Heart right ventricle (tissue), 16 donors: ENCODE measurements at regions not wholly inside any gene's neighbourhood (a gene's known extent, or its start where the extent isn't known, plus 50 kb on each side); places are given as distances from the start of the nearest gene placed in this dataset.

Source experiments
- ATAC-seq, 8 donors: fragments of 200-7000 bp; cut with Tn5 transposase; one replicate each; pipeline ENCODE4 v1.9.1; 2020; ENCODE audit warnings: mild to moderate bottlenecking in 8 of 8, moderate library complexity in 8 of 8, moderate number of reproducible peaks in 1 of 8
- DNase-seq, 2 donors: peaks; one replicate each; pipeline ENCODE4 v3.0.0-alpha.2; 2020
- H3K27ac ChIP-seq, 10 donors: fragments of 200-600 bp; sonication (generic) in 2 of 10; one replicate each; pipeline versions ENCODE4 v1.5.0 to v1.8.0; 2020 to 2022; ENCODE audit warnings: mild to moderate bottlenecking in 3 of 10
- H3K27me3 ChIP-seq, 7 donors: fragments of 200-600 bp; one replicate each; pipeline ENCODE4 v1.8.0; 2021 to 2022; ENCODE audit warnings: mild to moderate bottlenecking in 2 of 7
- H3K36me3 ChIP-seq, 9 donors: fragments of 200-600 bp; sonication (generic) in 1 of 9; one replicate each; pipeline versions ENCODE4 v1.5.0 to v1.8.0; 2020 to 2022; ENCODE audit warnings: mild to moderate bottlenecking in 2 of 9
- H3K4me1 ChIP-seq, 9 donors: fragments of 200-600 bp; sonication (generic) in 1 of 9; one replicate each; pipeline versions ENCODE4 v1.5.0 to v1.8.0; 2020 to 2022; ENCODE audit warnings: mild to moderate bottlenecking in 4 of 9
- H3K4me3 ChIP-seq, 10 donors: fragments of 200-600 bp; sonication (generic) in 2 of 10; one replicate each; pipeline versions ENCODE4 v1.5.0 to v1.8.0; 2020 to 2022; ENCODE audit warnings: mild to moderate bottlenecking in 7 of 10, moderate library complexity in 2 of 10
- H3K9me3 ChIP-seq, 11 donors: fragments of 200-600 bp in 10 of 11; sonication (generic) in 2 of 11; one replicate each; pipeline versions ENCODE4 v1.5.0 to v1.8.0; 2013 to 2022; ENCODE audit warnings: mild to moderate bottlenecking in 2 of 11, control low read depth in 1 of 11, moderate library complexity in 1 of 11
- CTCF ChIP-seq, 9 donors: fragments of 200-600 bp; sonication (generic) in 2 of 9; IDR thresholded peaks; one replicate each; pipeline versions ENCODE4 v1.5.0 to v1.8.0; 2021 to 2022; ENCODE audit warnings: antibody characterized with exemption in 9 of 9, mild to moderate bottlenecking in 5 of 9, moderate library complexity in 1 of 9
- WGBS, 2 donors: extraction: QIAGEN DNeasy Blood & Tissue Kit; methylation state at CpG; one replicate each; pipeline ENCODE4 v1.1.7; 2013; ENCODE audit warnings: inconsistent platforms in 1 of 2; 5-methylcytosine and 5-hydroxymethylcytosine counted together
- intact Hi-C, 10 donors: fragments of 100-400 bp; cut with DNase I; formaldehyde crosslinking; loops; one replicate each; pipeline versions ENCODE4 v1.11.1 to v1.14.2; 2022
- donor health status: Arrhythmogenic right ventricular cardiomyopathy.
- donor health status: ischemic (EF 13 %, LVEDD 7.1; RV severe dilation, severe dysfunction).
- donor health status: healthy with polysubstance abuse.
- donor health status: DM: no; HTN: yes; CAD: no.
- donor health status: DM: no; HTN: no; CAD: no.
- donor health status: ischemic (EF 25% LVEDD 6.9; RV normal size, moderate dysfunction).
- donor health status: ischemic (EF 25% LVEDD 5.7; RV mildly dilated, moderate dysfunction).
- donor health status: healthy.
- donor health status: DM: yes; HTN: yes; CAD: no.
- donor health status: Ischemic cardiomyopathy.
- donor health status: ischemic (EF 35%, LVEDD 5.7; RV mildly dilated, moderate dysfunction).
- donor health status: nonischemic (EF 11% LVEDD 7.7; RV severe dilation, severe dysfunction).
- donor health status: DM: yes; HTN: yes; CAD: no.
- donor health status: PGD.
- donor health status: ischemic (EF 29% LVEDD 5.4; RV normal size, mild dysfunction).
- donor health status: nonischemic (EF 23%, LVEDD 6.1; RV moderate dilation, normal function).

GRCh38 chr7:84686373-84686772 is 491.8 kb upstream of the SEMA3A start:
- no peaks in the 10 kb centered on the region for H3K36me3 ChIP-seq
- no peak overlapping the region for H3K27ac ChIP-seq
- 79 to 87% methylated on average over 1 of the region's 1 CpG for WGBS, 2 donors
- no peak for ATAC-seq
- TF ChIP-seq CTCF (IDR thresholded peaks at IDR 0.05): no peak
- H3K27me3 ChIP-seq: no peaks in the 10 kb centered on the region
- no peaks in the 10 kb centered on the region for H3K4me1 ChIP-seq
- no peak for DNase-seq
- no peak overlapping the region for H3K4me3 ChIP-seq
- H3K9me3 ChIP-seq: no peaks in the 10 kb centered on the region
- intact Hi-C loops: no loop called here

GRCh38 chr7:84684836-84685480 is 490.4 kb upstream of the SEMA3A start:
- Histone ChIP-seq H3K27ac (no peak overlapping the region), H3K36me3 (no peaks in the 10 kb centered on the region), H3K4me3 (no peak overlapping the region), H3K4me1 (no peaks in the 10 kb centered on the region), H3K27me3 (no peaks in the 10 kb centered on the region), H3K9me3 (no peaks in the 10 kb centered on the region)
- DNase-seq: no peak
- TF ChIP-seq CTCF (IDR thresholded peaks at IDR 0.05): no peak
- 99 to 100% methylated on average over 1 of the region's 1 CpG for WGBS, 2 donors
- intact Hi-C loops: no loop called here
- ATAC-seq: no peak

GRCh38 chr7:84682543-84682942 is 488.0 kb upstream of the SEMA3A start:
- DNase-seq (no peak), ATAC-seq (no peak)
- Histone ChIP-seq H3K27me3 (no peaks in the 10 kb centered on the region), H3K27ac (no peak overlapping the region), H3K4me3 (no peak overlapping the region), H3K9me3 (no peaks in the 10 kb centered on the region), H3K36me3 (no peaks in the 10 kb centered on the region), H3K4me1 (no peaks in the 10 kb centered on the region)
- intact Hi-C loops: no loop called here
- no peak for TF ChIP-seq CTCF (IDR thresholded peaks at IDR 0.05)
- WGBS, 2 donors: 65 to 90% methylated on average over 2 of the region's 2 CpGs

GRCh38 chr7:84678841-84679240 is 484.3 kb upstream of the SEMA3A start:
- Histone ChIP-seq H3K4me1 (peaks cover 0 to 4% (median 0%) of the 10 kb centered on the region in 9 donors), H3K27me3 (no peaks in the 10 kb centered on the region), H3K27ac (no peak overlapping the region), H3K4me3 (no peak overlapping the region), H3K9me3 (no peaks in the 10 kb centered on the region), H3K36me3 (no peaks in the 10 kb centered on the region)
- DNase-seq (no peak), ATAC-seq (no peak)
- TF ChIP-seq CTCF (IDR thresholded peaks at IDR 0.05): no peak
- 91% methylated on average over 2 of the region's 2 CpGs for WGBS, 2 donors
- intact Hi-C loops: no loop called here
